Breast epithelium (tissue), 3 donors: ENCODE measurements at regions not wholly inside any gene's neighbourhood (a gene's known extent, or its start where the extent isn't known, plus 50 kb on each side); places are given as distances from the start of the nearest gene placed in this dataset.

Experiments
- POLR2A ChIP-seq: fragments of 450-650 bp; IDR thresholded peaks from one replicate; pipeline ENCODE4 v1.6.1; 2016; ENCODE audit warnings: antibody characterized with exemption, mild to moderate bottlenecking, moderate library complexity
- TF ChIP-seq, protein P1 (sequence below), 3 donors: fragments of 450-650 bp; IDR thresholded peaks; one replicate each; pipeline ENCODE4 v1.5.1; 2016 to 2017; ENCODE audit warnings: antibody characterized with exemption in 3 of 3, mild to moderate bottlenecking in 3 of 3, moderate library complexity in 3 of 3

DNA sequence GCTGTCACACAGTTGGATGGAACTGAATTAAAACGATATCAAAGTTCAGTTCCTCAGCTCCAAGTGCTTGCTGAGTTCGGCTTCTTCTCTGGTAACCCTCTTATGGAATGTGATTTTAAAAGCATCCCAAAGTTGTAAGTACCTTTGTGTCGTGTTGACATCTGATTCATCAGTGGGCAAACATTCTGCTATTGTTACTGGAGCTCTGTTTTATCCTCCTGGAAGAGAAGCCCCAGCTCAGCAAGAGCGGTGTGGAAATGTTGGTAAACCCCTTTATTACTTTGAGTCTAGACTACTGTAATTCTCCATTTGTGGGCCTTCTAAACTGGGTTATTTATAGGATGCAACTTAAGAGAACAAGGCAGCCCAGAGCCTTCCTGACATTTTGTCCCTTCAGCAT lies 699.3 kb upstream of the WWC1 start:
- TF ChIP-seq, protein P1, sequence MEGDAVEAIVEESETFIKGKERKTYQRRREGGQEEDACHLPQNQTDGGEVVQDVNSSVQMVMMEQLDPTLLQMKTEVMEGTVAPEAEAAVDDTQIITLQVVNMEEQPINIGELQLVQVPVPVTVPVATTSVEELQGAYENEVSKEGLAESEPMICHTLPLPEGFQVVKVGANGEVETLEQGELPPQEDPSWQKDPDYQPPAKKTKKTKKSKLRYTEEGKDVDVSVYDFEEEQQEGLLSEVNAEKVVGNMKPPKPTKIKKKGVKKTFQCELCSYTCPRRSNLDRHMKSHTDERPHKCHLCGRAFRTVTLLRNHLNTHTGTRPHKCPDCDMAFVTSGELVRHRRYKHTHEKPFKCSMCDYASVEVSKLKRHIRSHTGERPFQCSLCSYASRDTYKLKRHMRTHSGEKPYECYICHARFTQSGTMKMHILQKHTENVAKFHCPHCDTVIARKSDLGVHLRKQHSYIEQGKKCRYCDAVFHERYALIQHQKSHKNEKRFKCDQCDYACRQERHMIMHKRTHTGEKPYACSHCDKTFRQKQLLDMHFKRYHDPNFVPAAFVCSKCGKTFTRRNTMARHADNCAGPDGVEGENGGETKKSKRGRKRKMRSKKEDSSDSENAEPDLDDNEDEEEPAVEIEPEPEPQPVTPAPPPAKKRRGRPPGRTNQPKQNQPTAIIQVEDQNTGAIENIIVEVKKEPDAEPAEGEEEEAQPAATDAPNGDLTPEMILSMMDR (IDR thresholded peaks at IDR 0.05), result no peak
- no peak for TF ChIP-seq POLR2A
